ENCODE measurements at regions not wholly inside any gene's neighbourhood (a gene's known extent, or its start where the extent isn't known, plus 50 kb on each side); places are given as distances from the start of the nearest gene placed in this dataset.

- DNase-seq (ENCODE audit: low read depth) = no peak
Measured at GRCh38 chr21:41689289-41689583, 77.6 kb downstream of the RIPK4 start.

- DNase-seq (ENCODE audit: low read depth) = no peak
Measured at GRCh38 chr21:41687633-41688032, 79.2 kb downstream of the RIPK4 start.

GRCh38 chr21:41686664-41687063 is 80.2 kb downstream of the RIPK4 start:
- no peak for DNase-seq (ENCODE audit: low read depth)

- DNase-seq (ENCODE audit: low read depth) = no peak
Measured at GRCh38 chr21:41685511-41686149, 81.2 kb downstream of the RIPK4 start.

- DNase-seq (ENCODE audit: low read depth) = peak; percentile 72
Measured at GRCh38 chr21:41684381-41685245, 82.2 kb downstream of the RIPK4 start.

GRCh38 chr21:41683815-41684214 is 83.0 kb downstream of the RIPK4 start:
- no peak for DNase-seq (ENCODE audit: low read depth)

GRCh38 chr21:41682719-41683179 is 84.1 kb downstream of the RIPK4 start:
- no peak for DNase-seq (ENCODE audit: low read depth)

GRCh38 chr21:41681939-41682718 is 84.7 kb downstream of the RIPK4 start:
- no peak for DNase-seq (ENCODE audit: low read depth)

GRCh38 chr21:41681348-41681801 is 85.5 kb downstream of the RIPK4 start:
- no peak for DNase-seq (ENCODE audit: low read depth)

- no peak for DNase-seq (ENCODE audit: low read depth)
Measured at GRCh38 chr21:41680444-41681347, 86.2 kb downstream of the RIPK4 start.

GRCh38 chr21:41678924-41679318 is 87.9 kb downstream of the RIPK4 start:
- peak; percentile 97 for DNase-seq (ENCODE audit: low read depth)

GRCh38 chr21:41678016-41678923 is 88.6 kb downstream of the RIPK4 start:
- peak; percentile 44 for DNase-seq (ENCODE audit: low read depth)

GRCh38 chr21:41677671-41678015 is 89.2 kb downstream of the RIPK4 start:
- DNase-seq (ENCODE audit: low read depth) = no peak

- DNase-seq (ENCODE audit: low read depth) = no peak
Measured at GRCh38 chr21:41676198-41676597, 90.7 kb downstream of the RIPK4 start.

- DNase-seq (ENCODE audit: low read depth) = no peak
Measured at GRCh38 chr21:41675574-41675973, 91.3 kb downstream of the RIPK4 start.

- DNase-seq (ENCODE audit: low read depth) = no peak
Measured at GRCh38 chr21:41674402-41674801, 92.5 kb downstream of the RIPK4 start.

GRCh38 chr21:41673596-41674335 is 93.1 kb downstream of the RIPK4 start:
- no peak for DNase-seq (ENCODE audit: low read depth)

- DNase-seq (ENCODE audit: low read depth) = no peak
Measured at GRCh38 chr21:41673071-41673470, 93.8 kb downstream of the RIPK4 start.

GRCh38 chr21:41672543-41672915 is 94.3 kb downstream of the RIPK4 start:
- no peak for DNase-seq (ENCODE audit: low read depth)

Measured in ELR (cell line).